ENCODE measurements at regions not wholly inside any gene's neighbourhood (a gene's known extent, or its start where the extent isn't known, plus 50 kb on each side); places are given as distances from the start of the nearest gene placed in this dataset.

DNA sequence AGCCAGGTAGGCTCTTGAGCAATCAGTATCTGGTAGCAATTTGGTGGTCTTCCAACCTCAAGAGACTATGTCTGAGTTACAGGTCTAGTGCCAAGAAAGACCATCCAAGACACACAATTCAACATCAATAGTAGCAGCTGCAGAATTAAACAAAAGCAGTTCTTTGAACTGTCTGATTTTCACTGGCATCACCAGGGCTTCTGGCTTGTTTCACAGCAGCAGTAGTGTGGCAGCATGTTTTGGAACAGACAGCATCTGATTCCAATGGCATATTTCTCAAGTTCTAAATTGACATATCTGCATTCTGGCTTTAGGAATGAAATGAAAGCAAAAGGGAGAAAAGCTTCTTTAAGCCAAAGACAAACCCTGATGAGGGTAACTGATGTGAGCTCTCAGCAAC, 334.7 kb upstream of the PRMT6 start:
- Histone ChIP-seq H3K9me3 (ENCODE audit: low read depth) (no peaks in the 10 kb centered on the region), H3K27me3 (no peaks in the 10 kb centered on the region), H3K4me3 (no peak overlapping the region), H3K27ac (no peak overlapping the region), H3K36me3 (no peaks in the 10 kb centered on the region), H3K4me1 (ENCODE audit: low read depth) (no peaks in the 10 kb centered on the region)
- no peak for DNase-seq (ENCODE audit: low read depth in 1 of 2, low spot score in 1 of 2)
- TF ChIP-seq, protein P1, sequence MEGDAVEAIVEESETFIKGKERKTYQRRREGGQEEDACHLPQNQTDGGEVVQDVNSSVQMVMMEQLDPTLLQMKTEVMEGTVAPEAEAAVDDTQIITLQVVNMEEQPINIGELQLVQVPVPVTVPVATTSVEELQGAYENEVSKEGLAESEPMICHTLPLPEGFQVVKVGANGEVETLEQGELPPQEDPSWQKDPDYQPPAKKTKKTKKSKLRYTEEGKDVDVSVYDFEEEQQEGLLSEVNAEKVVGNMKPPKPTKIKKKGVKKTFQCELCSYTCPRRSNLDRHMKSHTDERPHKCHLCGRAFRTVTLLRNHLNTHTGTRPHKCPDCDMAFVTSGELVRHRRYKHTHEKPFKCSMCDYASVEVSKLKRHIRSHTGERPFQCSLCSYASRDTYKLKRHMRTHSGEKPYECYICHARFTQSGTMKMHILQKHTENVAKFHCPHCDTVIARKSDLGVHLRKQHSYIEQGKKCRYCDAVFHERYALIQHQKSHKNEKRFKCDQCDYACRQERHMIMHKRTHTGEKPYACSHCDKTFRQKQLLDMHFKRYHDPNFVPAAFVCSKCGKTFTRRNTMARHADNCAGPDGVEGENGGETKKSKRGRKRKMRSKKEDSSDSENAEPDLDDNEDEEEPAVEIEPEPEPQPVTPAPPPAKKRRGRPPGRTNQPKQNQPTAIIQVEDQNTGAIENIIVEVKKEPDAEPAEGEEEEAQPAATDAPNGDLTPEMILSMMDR (IDR thresholded peaks at IDR 0.05; ENCODE audit: low read depth, low read length): no peak

DNA sequence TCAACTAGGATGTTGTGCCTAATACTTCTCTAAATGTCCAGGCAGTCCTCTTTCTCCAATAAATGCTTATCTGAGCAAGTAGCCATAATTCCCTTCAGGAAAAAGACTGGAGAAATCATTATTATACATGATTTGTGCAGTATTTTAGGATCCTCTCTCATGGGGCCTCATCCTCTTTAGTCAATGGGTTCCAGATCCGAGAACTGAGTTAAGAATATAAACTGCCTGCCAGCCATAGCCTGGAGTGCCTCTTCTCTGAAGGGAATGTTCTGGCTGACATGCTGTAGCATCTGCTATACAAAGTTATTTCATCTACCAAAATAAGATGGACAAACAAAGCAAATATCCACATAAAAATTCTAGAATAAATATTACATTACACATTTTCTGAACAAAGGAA, 334.0 kb upstream of the PRMT6 start:
- Histone ChIP-seq H3K4me3 (no peak overlapping the region), H3K9me3 (ENCODE audit: low read depth) (no peaks in the 10 kb centered on the region), H3K27ac (no peak overlapping the region), H3K36me3 (no peaks in the 10 kb centered on the region), H3K4me1 (ENCODE audit: low read depth) (peaks cover 4% of the 10 kb centered on the region), H3K27me3 (no peaks in the 10 kb centered on the region)
- no peak for DNase-seq (ENCODE audit: low read depth in 1 of 2, low spot score in 1 of 2)
- TF ChIP-seq, protein P1 (IDR thresholded peaks at IDR 0.05; ENCODE audit: low read depth, low read length): no peak

DNA sequence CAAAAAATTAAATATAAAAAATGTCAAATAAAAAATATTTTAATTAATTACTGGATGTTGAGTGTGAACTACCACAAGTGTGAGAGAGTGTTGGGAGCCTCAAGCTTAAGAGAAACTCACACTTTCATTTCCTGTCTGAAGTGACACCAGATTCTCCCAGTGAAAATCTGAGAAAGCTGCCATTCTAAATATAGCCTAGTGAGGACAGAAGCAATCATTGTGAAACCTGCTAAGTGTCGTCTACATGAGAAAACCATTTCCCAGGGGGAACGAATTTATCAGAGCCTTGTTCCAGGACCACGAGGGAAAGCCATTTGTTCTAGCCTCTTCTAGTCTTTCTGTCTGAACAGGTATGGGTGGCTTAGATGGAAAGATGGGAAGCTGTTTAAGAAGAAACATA, 329.3 kb upstream of the PRMT6 start:
- peaks cover 8% of the 10 kb centered on the region for H3K4me1 ChIP-seq (ENCODE audit: low read depth)
- no peak overlapping the region for H3K4me3 ChIP-seq
- H3K36me3 ChIP-seq: no peaks in the 10 kb centered on the region
- DNase-seq (ENCODE audit: low read depth in 1 of 2, low spot score in 1 of 2): peak in 1 of 2 donors; percentile 63
- H3K9me3 ChIP-seq (ENCODE audit: low read depth): no peaks in the 10 kb centered on the region
- peak overlapping the region; percentile 47 for H3K27ac ChIP-seq
- no peaks in the 10 kb centered on the region for H3K27me3 ChIP-seq
- TF ChIP-seq, protein P1 (IDR thresholded peaks at IDR 0.05; ENCODE audit: low read depth, low read length): no peak

DNA sequence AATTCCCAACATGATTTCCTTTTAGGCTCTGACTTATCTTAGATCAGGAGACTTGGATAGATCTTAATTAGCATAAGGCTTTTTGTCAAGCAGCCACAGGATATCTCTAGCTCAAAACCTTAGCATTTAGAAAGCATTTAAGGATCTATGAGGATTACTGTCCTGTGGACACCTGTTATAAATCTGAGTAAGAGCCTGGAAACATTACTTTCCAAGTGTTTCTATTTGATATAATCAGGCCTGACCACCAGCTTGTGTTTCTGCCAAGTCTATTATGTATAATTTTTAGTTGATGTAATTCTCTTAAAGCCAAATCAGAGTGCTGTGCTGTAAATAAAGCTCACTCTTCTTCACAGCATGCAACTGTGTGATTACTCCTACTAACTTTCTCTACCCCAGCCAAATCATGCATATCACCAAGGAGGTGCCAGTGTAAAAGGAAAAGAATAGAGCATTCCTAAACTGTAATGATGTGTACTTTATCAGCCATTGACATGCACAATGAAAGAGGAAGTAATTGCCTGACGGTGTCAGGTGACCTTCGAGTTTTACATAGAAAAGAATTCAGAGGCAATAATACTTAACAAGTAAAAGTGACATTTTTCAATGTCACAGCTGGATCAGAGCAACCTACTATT, 309.9 kb upstream of the PRMT6 start:
- H3K27me3 ChIP-seq: no peaks in the 10 kb centered on the region
- no peaks in the 10 kb centered on the region for H3K9me3 ChIP-seq (ENCODE audit: low read depth)
- H3K4me1 ChIP-seq (ENCODE audit: low read depth): peaks cover 11% of the 10 kb centered on the region
- no peak overlapping the region for H3K4me3 ChIP-seq
- TF ChIP-seq, protein P1 (IDR thresholded peaks at IDR 0.05; ENCODE audit: low read depth, low read length): no peak
- no peak for DNase-seq (ENCODE audit: low read depth in 1 of 2, low spot score in 1 of 2)
- H3K36me3 ChIP-seq: no peaks in the 10 kb centered on the region
- peak overlapping the region; percentile 30 for H3K27ac ChIP-seq

DNA sequence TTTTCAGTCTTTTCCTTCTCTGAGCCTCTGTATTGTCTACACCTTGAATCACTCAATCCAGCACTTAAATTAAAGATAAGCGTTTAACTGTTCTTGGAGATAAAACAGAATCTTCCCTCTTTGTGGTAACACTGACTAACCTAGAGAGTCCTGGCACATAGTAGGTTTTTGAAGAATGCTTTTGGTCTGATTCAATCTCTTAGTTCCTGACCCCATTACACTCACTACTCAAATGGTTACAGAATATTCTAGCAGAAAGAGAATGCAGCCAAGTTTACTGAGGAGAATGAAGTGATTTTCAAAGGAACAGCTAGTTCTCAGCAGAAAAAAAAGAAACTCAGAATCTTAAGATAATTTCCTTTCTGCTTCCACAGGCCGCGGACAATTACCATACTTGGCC, 309.2 kb upstream of the PRMT6 start:
- Histone ChIP-seq H3K27me3 (no peaks in the 10 kb centered on the region), H3K36me3 (no peaks in the 10 kb centered on the region), H3K4me1 (ENCODE audit: low read depth) (peaks cover 11% of the 10 kb centered on the region), H3K9me3 (ENCODE audit: low read depth) (no peaks in the 10 kb centered on the region), H3K27ac (peak overlapping the region; percentile 30), H3K4me3 (no peak overlapping the region)
- no peak for DNase-seq (ENCODE audit: low read depth in 1 of 2, low spot score in 1 of 2)
- TF ChIP-seq, protein P1 (IDR thresholded peaks at IDR 0.05; ENCODE audit: low read depth, low read length): no peak

Measured in cardiac muscle cell (in vitro differentiated cells and primary cell).